SH-SY5Y (cell line): ENCODE measurements at regions not wholly inside any gene's neighbourhood (a gene's known extent, or its start where the extent isn't known, plus 50 kb on each side); places are given as distances from the start of the nearest gene placed in this dataset.

Experiments used
- GATA2 ChIP-seq: IDR thresholded peaks from 2 replicates; pipeline ENCODE4 v1.6.1; 2011; ENCODE audit warnings: mild to moderate bottlenecking, low read depth, low read length
- GATA3 ChIP-seq: IDR thresholded peaks from 2 replicates; pipeline ENCODE4 v1.6.1; 2011; ENCODE audit warnings: low read depth, mild to moderate bottlenecking, low read length, moderate library complexity

DNA sequence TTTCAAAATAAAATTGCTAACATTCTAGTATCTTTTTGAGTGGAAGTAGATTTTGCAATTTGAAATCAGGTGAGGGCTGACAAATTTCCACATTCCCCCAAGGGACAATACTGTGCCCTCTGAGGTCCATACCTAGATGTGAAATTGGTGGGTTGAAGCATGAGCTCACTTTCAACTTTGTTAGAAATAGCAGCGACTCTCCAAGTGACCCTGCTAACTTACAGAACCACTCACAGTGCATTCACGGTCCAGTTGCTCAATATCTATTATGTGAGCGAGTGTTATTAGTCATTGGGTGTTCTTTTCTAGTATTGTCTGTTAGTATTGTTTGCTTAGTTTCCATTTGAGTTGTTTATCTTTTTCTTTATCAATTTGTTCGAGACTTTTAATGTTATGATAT, 53.6 kb upstream of the ASB17 start:
- TF ChIP-seq GATA3 (no peak), GATA2 (no peak)
